Right lobe of liver (tissue), 6 donors: ENCODE measurements at regions not wholly inside any gene's neighbourhood (a gene's known extent, or its start where the extent isn't known, plus 50 kb on each side); places are given as distances from the start of the nearest gene placed in this dataset.

Experiments used
- ATAC-seq, 4 donors: fragments of 200-7000 bp; cut with Tn5 transposase; one replicate each; pipeline ENCODE4 v1.9.1; 2020; ENCODE audit warnings: mild to moderate bottlenecking in 4 of 4, moderate library complexity in 4 of 4
- DNase-seq, 3 donors: peaks; one replicate each; pipeline ENCODE4 v3.0.0-alpha.2; 2020
- H3K27ac ChIP-seq, 3 donors: fragments of 200-600 bp; one replicate each; pipeline ENCODE4 v1.8.0; 2022
- H3K27me3 ChIP-seq, 2 donors: fragments of 200-600 bp; one replicate each; pipeline ENCODE4 v1.8.0; 2022
- H3K36me3 ChIP-seq, 4 donors: fragments of 200-600 bp; sonication (generic) in 1 of 4; one replicate each; pipeline versions ENCODE4 v1.5.1 to v1.8.0; 2017 to 2022; ENCODE audit warnings: control low read depth in 1 of 4
- H3K4me1 ChIP-seq, 4 donors: fragments of 200-600 bp; sonication (generic) in 1 of 4; one replicate each; pipeline versions ENCODE4 v1.5.1 to v1.8.0; 2017 to 2022; ENCODE audit warnings: control low read depth in 1 of 4
- H3K4me3 ChIP-seq, 3 donors: fragments of 200-600 bp; one replicate each; pipeline ENCODE4 v1.8.0; 2022
- H3K9me3 ChIP-seq, 4 donors: fragments of 200-600 bp; sonication (generic) in 1 of 4; one replicate each; pipeline versions ENCODE4 v1.5.1 to v1.8.0; 2017 to 2022; ENCODE audit warnings: control low read depth in 1 of 4
- CTCF ChIP-seq, 4 donors: fragments of 200-600 bp in 3 of 4; fragments of 450-650 bp in 1 of 4; IDR thresholded peaks; one replicate each; pipeline versions ENCODE4 v1.5.1 to v1.8.0; 2016 to 2022; ENCODE audit warnings: antibody characterized with exemption in 4 of 4, mild to moderate bottlenecking in 2 of 4
- POLR2A ChIP-seq: fragments of 450-650 bp; IDR thresholded peaks from one replicate; pipeline ENCODE4 v1.6.1; 2017; ENCODE audit warnings: antibody characterized with exemption, mild to moderate bottlenecking
- WGBS: methylation state at CpG from one replicate; pipeline ENCODE4 v1.1.6; 2018; ENCODE audit warnings: low coverage, low lambda C conversion rate; ENCODE audit not compliant: insufficient coverage; ENCODE audit errors: missing lambda C conversion rate; 5-methylcytosine and 5-hydroxymethylcytosine counted together
- intact Hi-C, 2 donors: fragments of 100-400 bp; cut with DNase I; formaldehyde crosslinking; loops; one replicate each; pipeline versions ENCODE4 v1.11.2 to v1.14.1; 2022
- donor health status: DM: no; HTN: yes; CAD: no.
- donor health status: DM: no; HTN: no; CAD: no.
- donor health status: DM: no; HTN: no; CAD: no.
- donor health status: DM: no; HTN: yes; CAD: no.
- donor health status: DM: no; HTN: yes; CAD: no.

GRCh38 chr2:161480123-161480522, 64.0 kb downstream of the TBR1 start:
- Histone ChIP-seq H3K36me3 (no peaks in the 10 kb centered on the region), H3K27me3 (no peaks in the 10 kb centered on the region), H3K9me3 (no peaks in the 10 kb centered on the region), H3K4me1 (no peaks in the 10 kb centered on the region), H3K4me3 (no peak overlapping the region), H3K27ac (no peak overlapping the region)
- DNase-seq (no peak), ATAC-seq (no peak)
- TF ChIP-seq POLR2A, result no peak
- TF ChIP-seq CTCF (IDR thresholded peaks at IDR 0.05), result no peak
- no CpG with 5 or more reads among the region's 3 CpGs for WGBS
- intact Hi-C loops, result no loop called here

GRCh38 chr2:161481619-161482018, 65.5 kb downstream of the TBR1 start:
- H3K36me3 ChIP-seq, result no peaks in the 10 kb centered on the region
- no peaks in the 10 kb centered on the region for H3K27me3 ChIP-seq
- H3K27ac ChIP-seq, result no peak overlapping the region
- no peaks in the 10 kb centered on the region for H3K9me3 ChIP-seq
- H3K4me1 ChIP-seq, result no peaks in the 10 kb centered on the region
- WGBS, result 74% methylated on average over 1 of the region's 1 CpG
- ATAC-seq (no peak), DNase-seq (no peak)
- no peak overlapping the region for H3K4me3 ChIP-seq
- no peak for TF ChIP-seq CTCF (IDR thresholded peaks at IDR 0.05)
- TF ChIP-seq POLR2A, result no peak
- intact Hi-C loops, result no loop called here

- Histone ChIP-seq H3K4me1 (no peaks in the 10 kb centered on the region), H3K27ac (no peak overlapping the region), H3K27me3 (no peaks in the 10 kb centered on the region), H3K9me3 (no peaks in the 10 kb centered on the region), H3K36me3 (no peaks in the 10 kb centered on the region), H3K4me3 (no peak overlapping the region)
- no peak for DNase-seq
- intact Hi-C loops, result no loop called here
- no peak for ATAC-seq
- WGBS, result 50% methylated on average over 1 of the region's 1 CpG
- TF ChIP-seq POLR2A, result no peak
- no peak for TF ChIP-seq CTCF (IDR thresholded peaks at IDR 0.05)
Measured at GRCh38 chr2:161484061-161484460, 68.0 kb downstream of the TBR1 start.

GRCh38 chr2:161486111-161486510, 70.0 kb downstream of the TBR1 start:
- TF ChIP-seq POLR2A (no peak), CTCF (IDR thresholded peaks at IDR 0.05) (no peak)
- H3K4me1 ChIP-seq, result no peaks in the 10 kb centered on the region
- H3K27me3 ChIP-seq, result no peaks in the 10 kb centered on the region
- intact Hi-C loops, result no loop called here
- DNase-seq (no peak), ATAC-seq (no peak)
- H3K27ac ChIP-seq, result no peak overlapping the region
- H3K9me3 ChIP-seq, result no peaks in the 10 kb centered on the region
- H3K4me3 ChIP-seq, result no peak overlapping the region
- H3K36me3 ChIP-seq, result no peaks in the 10 kb centered on the region

- H3K9me3 ChIP-seq, result no peaks in the 10 kb centered on the region
- ATAC-seq, result no peak
- H3K27me3 ChIP-seq, result no peaks in the 10 kb centered on the region
- H3K36me3 ChIP-seq, result no peaks in the 10 kb centered on the region
- H3K4me1 ChIP-seq, result no peaks in the 10 kb centered on the region
- intact Hi-C loops, result no loop called here
- H3K27ac ChIP-seq, result no peak overlapping the region
- TF ChIP-seq POLR2A (no peak), CTCF (IDR thresholded peaks at IDR 0.05) (no peak)
- WGBS, result 47% methylated on average over 3 of the region's 3 CpGs
- DNase-seq, result no peak
- no peak overlapping the region for H3K4me3 ChIP-seq
Measured at GRCh38 chr2:161488131-161488699, 72.1 kb downstream of the TBR1 start.
